H1 (cell line): ENCODE measurements at regions not wholly inside any gene's neighbourhood (a gene's known extent, or its start where the extent isn't known, plus 50 kb on each side); places are given as distances from the start of the nearest gene placed in this dataset.

Source experiments
- EZH2 ChIP-seq: fragments of 200-600 bp; sonication (generic); IDR thresholded peaks from 2 replicates; pipeline ENCODE4 v1.7.1; 2012; ENCODE audit warnings: low read depth, mild to moderate bottlenecking, moderate library complexity, low read length, inconsistent platforms; ENCODE audit not compliant: severe bottlenecking

- TF ChIP-seq EZH2 = no peak
Measured at GRCh38 chr6:71364889-71365542, 76.4 kb downstream of the OGFRL1 start (continued).
